Effector CD8-positive, alpha-beta T cell (primary cell): ENCODE measurements at regions not wholly inside any gene's neighbourhood (a gene's known extent, or its start where the extent isn't known, plus 50 kb on each side); places are given as distances from the start of the nearest gene placed in this dataset.

Source experiments
- DNase-seq: peaks from one replicate; lab custom pipeline; 2025; lab: John Stamatoyannopoulos, UW

DNA sequence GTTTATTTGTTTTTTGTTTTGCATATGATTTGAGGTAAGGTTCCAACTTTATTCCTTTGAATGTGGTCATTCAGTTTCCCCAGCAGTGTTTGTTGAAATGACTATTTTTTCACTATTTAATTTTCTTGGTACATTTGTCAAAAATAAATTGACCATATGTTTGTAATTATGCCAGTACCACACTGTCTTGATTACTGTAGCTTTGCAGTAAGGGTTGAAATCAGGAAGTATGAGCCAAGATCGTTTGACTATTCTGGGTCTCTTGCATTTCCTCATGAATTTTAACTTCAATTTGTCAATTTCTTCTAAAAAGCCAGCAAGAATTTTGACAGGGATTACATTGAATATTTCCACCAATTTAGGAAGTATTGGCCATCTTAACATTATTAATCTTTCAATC is 199.3 kb upstream of the PPFIA2 start:
- DNase-seq, result no peak

GRCh38 chr12:81957631-81958030 is 198.5 kb upstream of the PPFIA2 start:
- no peak for DNase-seq

GRCh38 chr12:81956468-81956860 is 197.3 kb upstream of the PPFIA2 start:
- DNase-seq, result no peak

GRCh38 chr12:81953541-81953940 is 194.4 kb upstream of the PPFIA2 start:
- DNase-seq, result no peak

GRCh38 chr12:81950871-81951270 is 191.7 kb upstream of the PPFIA2 start:
- DNase-seq, result no peak

DNA sequence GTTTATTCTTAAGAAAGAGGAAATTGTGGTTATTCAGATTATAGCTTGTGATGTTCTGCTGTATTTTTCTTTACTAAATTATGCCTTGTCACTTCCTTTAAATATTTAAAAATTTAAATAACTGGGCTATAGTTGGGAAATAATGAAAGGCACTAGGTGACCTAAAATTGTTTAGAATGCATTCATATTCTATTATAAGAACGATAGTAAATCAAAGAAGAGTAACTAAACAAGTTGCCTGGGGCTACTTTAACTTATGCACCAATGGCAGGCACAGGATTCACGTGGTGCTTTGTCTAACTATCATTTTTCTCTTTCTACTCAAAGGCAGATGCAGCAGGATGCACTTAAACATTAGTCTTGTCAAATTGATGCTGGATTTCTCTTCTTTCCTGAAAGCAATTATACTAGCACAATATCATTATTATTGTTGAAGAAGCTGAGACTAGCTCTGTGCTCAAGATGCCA is 190.7 kb upstream of the PPFIA2 start:
- DNase-seq, result no peak

DNA sequence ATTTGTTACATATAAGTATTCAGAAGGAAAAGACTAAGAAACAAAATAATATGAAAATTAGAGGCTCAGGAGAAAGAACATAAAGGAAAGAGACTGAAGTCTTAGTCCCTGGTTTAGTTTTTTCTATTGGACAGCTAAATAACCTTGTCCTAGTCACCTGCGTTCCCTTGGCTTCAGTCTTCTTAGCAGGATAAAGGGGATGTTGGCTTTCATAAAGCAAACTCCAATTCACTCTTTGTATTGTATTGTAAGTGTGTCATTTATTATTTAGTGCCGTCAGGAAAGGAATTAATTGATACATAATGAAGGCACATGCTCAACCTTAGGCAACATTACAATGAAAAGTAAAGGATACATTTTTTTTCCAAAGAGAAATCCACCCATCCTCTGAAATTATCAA is 190.3 kb upstream of the PPFIA2 start:
- no peak for DNase-seq

DNA sequence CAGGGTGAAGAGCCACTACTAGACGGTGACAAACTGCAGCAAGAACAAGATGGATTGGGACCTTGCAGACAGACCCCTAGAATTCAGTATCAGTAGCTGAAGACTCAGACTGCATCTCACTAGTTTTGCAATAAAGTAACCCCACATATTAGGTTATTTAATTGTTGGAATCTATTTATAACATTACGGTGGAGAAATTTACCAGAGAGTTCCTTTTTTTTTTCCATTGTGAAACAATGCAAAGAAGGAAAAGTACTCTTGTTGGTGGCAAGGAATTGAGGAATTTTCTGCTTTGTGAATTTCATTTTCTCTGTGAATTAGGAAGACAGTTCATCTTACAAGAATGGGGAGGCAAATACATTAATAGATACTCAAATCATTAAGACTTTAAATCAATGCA is 185.7 kb upstream of the PPFIA2 start:
- DNase-seq, result no peak

DNA sequence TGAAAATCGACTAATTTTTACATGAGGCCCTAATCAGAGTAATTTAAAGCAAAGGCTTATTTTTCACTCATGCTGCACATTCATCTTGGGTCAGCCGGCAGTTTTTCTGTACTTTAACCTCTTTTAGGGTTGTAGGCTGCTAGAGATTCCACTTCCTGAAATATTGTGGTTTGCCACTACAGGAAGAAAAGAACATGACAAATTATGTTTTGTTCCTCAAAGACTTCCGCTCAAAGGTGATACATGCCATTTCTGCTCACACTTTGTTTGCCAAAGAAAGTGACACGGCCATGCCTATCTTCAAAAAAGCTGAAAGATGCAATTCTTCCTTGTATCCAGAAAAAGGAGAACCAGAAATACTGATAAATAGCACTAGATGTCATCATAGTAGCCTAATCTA is 183.4 kb upstream of the PPFIA2 start:
- no peak for DNase-seq

- DNase-seq, result no peak
These were observed 170.9 kb upstream of the PPFIA2 start for GRCh38 chr12:81930037-81930436.

- DNase-seq, result no peak
These were observed 137.6 kb upstream of the PPFIA2 start for GRCh38 chr12:81896771-81897170.

DNA sequence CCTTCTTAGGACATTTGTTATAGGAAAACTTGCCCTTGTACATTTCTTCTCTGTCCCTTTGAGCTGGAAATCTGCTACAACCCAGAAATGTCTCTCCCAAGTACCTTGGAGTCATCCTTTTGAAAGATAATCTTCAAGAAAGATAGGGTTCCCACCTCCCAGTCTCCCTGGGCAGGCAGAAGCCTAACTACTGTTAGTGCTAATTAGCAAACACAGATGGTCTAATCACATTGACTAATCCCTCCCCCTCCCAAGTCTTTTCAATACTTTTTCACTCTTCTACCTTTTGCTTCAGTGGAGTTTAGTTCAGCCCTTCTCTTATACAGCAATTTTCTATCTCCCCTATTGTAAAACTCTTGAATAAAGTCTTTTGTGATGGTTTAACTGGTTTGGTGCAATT is 129.8 kb upstream of the PPFIA2 start:
- DNase-seq, result no peak

GRCh38 chr12:81888106-81888740 is 129.1 kb upstream of the PPFIA2 start:
- DNase-seq, result no peak

GRCh38 chr12:81874586-81874985 is 115.4 kb upstream of the PPFIA2 start:
- no peak for DNase-seq

GRCh38 chr12:81874166-81874565 is 115.0 kb upstream of the PPFIA2 start:
- no peak for DNase-seq

GRCh38 chr12:81872400-81872799 is 113.2 kb upstream of the PPFIA2 start:
- no peak for DNase-seq

DNA sequence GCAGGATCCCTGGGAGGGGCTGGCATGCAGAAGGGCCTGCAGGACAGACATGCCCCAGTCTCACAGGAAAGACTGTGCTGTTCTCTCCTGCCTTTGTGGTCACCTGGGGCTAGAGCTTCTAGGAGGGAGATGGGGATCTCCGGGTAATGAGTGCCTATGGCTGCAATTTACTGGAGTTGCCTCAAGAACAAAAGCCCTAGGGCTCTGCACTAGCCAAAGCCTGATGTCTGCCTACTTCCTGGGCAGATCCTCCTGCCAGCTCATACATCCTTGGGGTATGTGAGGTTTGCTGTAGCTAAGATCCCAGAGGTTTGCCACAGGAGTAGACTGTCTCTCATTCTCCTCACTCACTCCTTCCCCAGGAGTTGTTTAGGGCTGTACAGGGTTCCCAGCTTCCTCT is 106.9 kb upstream of the PPFIA2 start:
- DNase-seq, result no peak

DNA sequence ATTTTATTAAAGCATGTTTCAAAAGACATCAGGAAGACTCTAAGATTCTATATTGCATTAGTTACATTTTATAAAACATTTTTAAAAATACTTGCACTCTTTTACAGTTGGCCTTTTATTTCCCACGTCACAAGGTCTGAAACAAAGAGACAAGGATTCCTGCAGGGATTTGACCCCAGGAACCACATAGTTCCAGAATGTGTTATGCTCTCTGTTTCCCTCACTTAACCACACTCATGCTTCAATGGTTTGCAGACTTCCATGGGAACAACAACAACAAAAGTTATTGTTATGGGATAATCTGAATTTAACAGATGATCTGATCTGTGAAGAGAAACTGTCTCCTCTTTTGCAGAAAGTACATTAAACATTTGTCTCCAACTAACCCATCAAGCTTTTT is 104.3 kb upstream of the PPFIA2 start:
- no peak for DNase-seq

DNA sequence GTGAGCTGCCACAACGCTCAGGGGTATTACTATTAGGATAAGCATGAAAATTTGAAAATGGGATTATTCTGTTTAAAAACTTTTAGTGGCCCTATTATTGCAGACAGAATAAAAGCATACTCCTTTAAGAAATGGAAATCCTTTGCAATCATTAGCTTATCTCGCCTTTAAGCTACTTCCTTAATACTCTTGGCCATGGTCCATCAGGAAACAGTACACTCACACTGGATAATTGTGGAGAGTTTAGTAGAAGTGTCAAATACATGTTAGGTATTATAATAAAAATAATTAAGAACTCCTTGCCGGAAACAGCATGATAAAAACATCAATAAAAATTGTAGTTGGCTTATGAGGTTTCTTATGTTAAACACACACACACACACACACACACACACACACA is 100.4 kb upstream of the PPFIA2 start:
- DNase-seq, result no peak

- no peak for DNase-seq
These were observed 84.4 kb upstream of the PPFIA2 start for GRCh38 chr12:81843599-81843998.

- no peak for DNase-seq
These were observed 76.6 kb upstream of the PPFIA2 start for GRCh38 chr12:81835783-81836182.

GRCh38 chr12:81819991-81820633 is 61.0 kb upstream of the PPFIA2 start:
- no peak for DNase-seq

DNA sequence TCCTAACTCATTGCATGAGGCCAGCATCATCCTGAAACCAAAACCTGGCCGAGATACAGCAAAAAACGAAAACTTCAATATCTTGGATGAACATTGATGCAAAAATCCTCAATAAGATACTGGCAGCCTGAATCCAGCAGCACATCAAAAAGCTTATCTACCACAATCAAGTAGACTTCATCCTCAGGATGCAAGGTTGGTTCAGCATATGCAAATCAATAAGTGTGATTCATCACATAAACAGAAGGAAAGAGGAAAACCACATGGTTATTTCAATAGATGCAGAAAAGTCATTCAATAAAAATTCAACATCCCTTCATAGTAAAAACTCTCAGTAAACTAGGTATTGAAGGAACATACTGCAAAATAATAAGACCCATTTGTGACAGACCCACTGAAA is 56.5 kb upstream of the PPFIA2 start:
- DNase-seq, result no peak

DNA sequence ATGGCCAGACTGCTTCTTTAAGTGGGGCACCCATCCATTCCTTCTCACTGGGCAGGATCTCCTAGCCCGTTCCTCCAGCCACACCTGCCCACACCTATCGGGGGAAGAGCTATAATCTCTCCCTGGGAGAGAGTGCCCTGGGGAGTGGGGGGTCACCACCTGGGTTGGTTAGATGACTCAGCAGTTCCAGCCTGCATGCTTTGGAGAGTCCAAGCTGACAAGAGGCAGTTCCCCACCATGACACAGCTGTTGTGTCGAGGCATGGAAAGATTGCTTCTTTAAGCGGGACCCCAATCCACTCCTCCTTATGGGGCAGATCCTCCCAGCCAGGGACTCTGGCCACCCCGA is 52.6 kb upstream of the PPFIA2 start:
- no peak for DNase-seq
